MCF 10A (cell line): ENCODE measurements at regions not wholly inside any gene's neighbourhood (a gene's known extent, or its start where the extent isn't known, plus 50 kb on each side); places are given as distances from the start of the nearest gene placed in this dataset.
A peak's percentile ranks its signal among the peaks of the same experiment; 100 is the strongest.

ENCODE experiments used
- BruUV-seq: library from RNA; stranded (reverse); fragments of 400-500 nt; replicated peaks from 2 replicates; lab custom pipeline; 2021; lab: Mats Ljungman, UMichigan
- CTCF ChIA-PET: fragments of 300-600 bp; sonication (Branson Sonifier 250); formaldehyde crosslinking; extraction: SDS; loops from one replicate; lab custom pipeline; 2021; ENCODE audit warnings: antibody characterized with exemption, inconsistent platforms; lab: Yijun Ruan, JAX
- POLR2A ChIA-PET: fragments of 300-600, 350-650 bp; sonication (Branson Sonifier 250); formaldehyde crosslinking; extraction: SDS; loops from one replicate; lab custom pipeline; 2020; ENCODE audit warnings: antibody characterized with exemption, inconsistent platforms; lab: Yijun Ruan, JAX
- DNase-seq: peaks from one replicate; pipeline ENCODE4 v3.0.0-alpha.2; 2018; ENCODE audit not compliant: unreplicated experiment
- H3K27ac Mint-ChIP-seq: one replicate; pipeline ENCODE4 v1.8.0; 2022; ENCODE audit warnings: mild to moderate bottlenecking, low read depth, mixed read lengths; ENCODE audit not compliant: unreplicated experiment
- H3K27me3 Mint-ChIP-seq: one replicate; pipeline ENCODE4 v1.8.0; 2022; ENCODE audit warnings: mixed read lengths; ENCODE audit not compliant: insufficient read depth, unreplicated experiment
- H3K36me3 Mint-ChIP-seq: one replicate; pipeline ENCODE4 v1.8.0; 2022; ENCODE audit warnings: mild to moderate bottlenecking, moderate library complexity, mixed read lengths; ENCODE audit not compliant: insufficient read depth, unreplicated experiment
- H3K4me1 Mint-ChIP-seq: one replicate; pipeline ENCODE4 v1.8.0; 2022; ENCODE audit warnings: mixed read lengths; ENCODE audit not compliant: insufficient read depth, unreplicated experiment
- H3K4me3 Mint-ChIP-seq: one replicate; pipeline ENCODE4 v1.8.0; 2022; ENCODE audit warnings: mild to moderate bottlenecking, moderate library complexity, mixed read lengths; ENCODE audit not compliant: unreplicated experiment
- H3K9me3 Mint-ChIP-seq: one replicate; pipeline ENCODE4 v1.8.0; 2022; ENCODE audit warnings: mixed read lengths; ENCODE audit not compliant: unreplicated experiment
- intact Hi-C: fragments of 100-400 bp; cut with micrococcal nuclease; formaldehyde crosslinking; loops from 2 replicates; pipeline ENCODE4 v1.14.1; 2022
- TF ChIP-seq, protein P1 (sequence below): fragments of 200-600 bp; IDR thresholded peaks from one replicate; pipeline ENCODE4 v1.8.0; 2022; ENCODE audit warnings: antibody characterized with exemption, mild to moderate bottlenecking; ENCODE audit not compliant: unreplicated experiment

DNA sequence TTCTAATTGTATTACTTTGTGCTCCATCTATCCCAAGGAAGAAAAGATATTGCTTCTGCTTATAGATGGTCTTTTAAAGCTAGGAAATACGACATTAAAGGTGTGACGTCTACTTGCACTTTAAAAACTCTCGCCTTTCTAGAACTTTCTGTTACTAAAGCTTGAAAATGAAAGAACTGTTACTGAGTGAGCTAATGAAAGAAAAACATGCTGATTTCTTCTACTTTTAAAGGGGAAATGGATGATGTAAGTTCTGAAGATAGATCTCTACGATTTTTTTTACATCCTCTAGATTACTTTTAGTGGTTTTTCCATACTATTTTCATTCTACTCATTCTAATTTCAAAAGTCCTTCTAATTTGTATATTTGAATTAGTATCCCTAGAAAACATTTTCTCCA is 387.5 kb downstream of the USP25 start:
- Mint-ChIP-seq H3K9me3 (no peaks in the 10 kb centered on the region), H3K4me3 (no peak overlapping the region), H3K27ac (no peak overlapping the region), H3K27me3 (no peaks in the 10 kb centered on the region), H3K4me1 (no peaks in the 10 kb centered on the region), H3K36me3 (no peaks in the 10 kb centered on the region)
- DNase-seq: no peak
- POLR2A ChIA-PET: interaction anchor here (1.1 kb wide), 1 partner anchor 9 kb away, joined by 3 read pairs; no protein-coding TSS in a partner anchor
- intact Hi-C loops: no loop called here
- no TSS peak for BruUV-seq
- TF ChIP-seq, protein P1, sequence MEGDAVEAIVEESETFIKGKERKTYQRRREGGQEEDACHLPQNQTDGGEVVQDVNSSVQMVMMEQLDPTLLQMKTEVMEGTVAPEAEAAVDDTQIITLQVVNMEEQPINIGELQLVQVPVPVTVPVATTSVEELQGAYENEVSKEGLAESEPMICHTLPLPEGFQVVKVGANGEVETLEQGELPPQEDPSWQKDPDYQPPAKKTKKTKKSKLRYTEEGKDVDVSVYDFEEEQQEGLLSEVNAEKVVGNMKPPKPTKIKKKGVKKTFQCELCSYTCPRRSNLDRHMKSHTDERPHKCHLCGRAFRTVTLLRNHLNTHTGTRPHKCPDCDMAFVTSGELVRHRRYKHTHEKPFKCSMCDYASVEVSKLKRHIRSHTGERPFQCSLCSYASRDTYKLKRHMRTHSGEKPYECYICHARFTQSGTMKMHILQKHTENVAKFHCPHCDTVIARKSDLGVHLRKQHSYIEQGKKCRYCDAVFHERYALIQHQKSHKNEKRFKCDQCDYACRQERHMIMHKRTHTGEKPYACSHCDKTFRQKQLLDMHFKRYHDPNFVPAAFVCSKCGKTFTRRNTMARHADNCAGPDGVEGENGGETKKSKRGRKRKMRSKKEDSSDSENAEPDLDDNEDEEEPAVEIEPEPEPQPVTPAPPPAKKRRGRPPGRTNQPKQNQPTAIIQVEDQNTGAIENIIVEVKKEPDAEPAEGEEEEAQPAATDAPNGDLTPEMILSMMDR: no peak
- CTCF ChIA-PET: interaction anchor here (0.8 to 1.5 kb wide), 2 partner anchors 16 to 213 kb away, joined by 3 to 5 read pairs; no protein-coding TSS in a partner anchor

DNA sequence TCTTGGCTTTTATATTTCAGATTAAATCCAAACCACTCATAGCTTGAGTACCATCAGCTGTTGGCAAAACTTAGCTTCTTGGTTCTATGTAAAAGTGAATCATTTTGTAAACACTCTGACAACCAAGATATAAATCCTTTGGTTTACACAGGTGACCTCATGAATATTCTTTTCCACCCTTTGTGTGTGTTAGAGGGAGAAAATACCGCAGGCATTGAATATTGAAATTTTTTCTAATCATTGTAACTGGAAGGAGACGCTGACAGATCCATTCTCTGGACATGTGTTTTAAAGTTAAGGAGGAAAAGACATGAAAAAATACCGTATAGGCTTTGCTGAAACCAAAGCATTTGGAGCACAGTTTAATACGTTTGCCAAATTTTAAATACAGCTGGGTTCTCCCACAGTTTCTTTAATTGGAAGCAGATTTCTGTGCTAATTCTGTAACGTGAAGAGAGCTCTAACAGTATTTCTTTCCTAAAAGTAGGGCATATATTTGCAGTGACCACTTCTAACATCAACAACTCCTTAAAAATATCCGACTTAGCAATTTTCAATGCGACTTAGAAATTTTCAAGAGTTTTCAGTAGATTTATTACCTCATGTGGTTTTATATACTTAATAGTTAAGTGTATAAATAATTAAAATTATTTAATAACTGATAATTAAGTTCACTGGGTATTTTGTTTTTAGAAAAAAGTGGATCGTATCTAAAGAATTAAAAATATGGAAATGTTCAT is 388.2 kb downstream of the USP25 start:
- Mint-ChIP-seq H3K4me1 (no peaks in the 10 kb centered on the region), H3K4me3 (no peak overlapping the region), H3K9me3 (no peaks in the 10 kb centered on the region), H3K27me3 (no peaks in the 10 kb centered on the region), H3K36me3 (no peaks in the 10 kb centered on the region), H3K27ac (no peak overlapping the region)
- DNase-seq: peak; percentile 17
- TF ChIP-seq, protein P1: no peak
- ChIA-PET CTCF (interaction anchor here (1.5 kb wide), 1 partner anchor 212 kb away, joined by 5 read pairs; no protein-coding TSS in a partner anchor), POLR2A (interaction anchor here (1.1 kb wide), 1 partner anchor 10 kb away, joined by 3 read pairs; no protein-coding TSS in a partner anchor)
- intact Hi-C loops: no loop called here
- BruUV-seq: no TSS peak

DNA sequence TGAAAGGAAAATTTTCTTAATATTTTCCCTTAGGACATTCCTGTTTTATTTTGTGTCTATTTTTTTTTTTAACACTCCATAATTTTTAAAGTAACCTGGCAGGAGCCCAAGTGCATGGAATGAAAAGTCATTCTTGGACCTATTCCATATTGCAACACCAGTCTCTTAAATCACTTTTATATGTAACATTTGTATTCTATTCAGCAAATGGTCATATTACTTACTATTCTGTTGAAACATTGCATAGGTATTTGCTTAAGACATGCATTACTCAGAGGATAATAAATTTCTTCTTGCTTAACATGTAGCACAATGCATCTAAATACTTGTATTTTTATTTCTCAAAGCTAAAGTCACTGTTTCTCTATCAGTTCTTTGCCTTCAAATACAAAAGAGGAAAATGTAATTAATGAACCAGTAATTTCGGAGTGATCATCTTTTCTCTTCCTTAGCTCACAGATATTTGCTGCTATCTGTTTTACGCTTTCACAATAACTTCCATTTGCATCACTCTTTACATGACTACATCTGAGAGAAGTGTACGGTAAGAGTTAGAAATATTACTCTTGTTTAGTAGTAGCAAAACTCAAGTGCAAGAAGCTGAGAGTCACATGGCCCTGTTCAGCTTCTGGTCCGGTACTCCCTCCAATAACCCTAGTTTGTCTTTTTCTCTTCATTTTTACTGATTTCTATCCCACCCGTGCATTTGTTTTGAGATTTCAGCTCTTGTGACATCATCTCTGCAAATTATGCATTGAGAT is 394.8 kb downstream of the USP25 start:
- Mint-ChIP-seq H3K4me3 (peak overlapping the region; percentile 53), H3K4me1 (peaks cover 6% of the 10 kb centered on the region), H3K27me3 (peaks cover 8% of the 10 kb centered on the region), H3K36me3 (no peaks in the 10 kb centered on the region), H3K9me3 (peaks cover under 1% of the 10 kb centered on the region), H3K27ac (peak overlapping the region; percentile 79)
- CTCF ChIA-PET: interaction anchor here (0.8 to 0.9 kb wide), 3 partner anchors 43 to 106 kb away, joined by 3 to 4 read pairs (median 3); no protein-coding TSS in a partner anchor
- TF ChIP-seq, protein P1: no peak
- peak; percentile 93 for DNase-seq
- intact Hi-C loops: loop anchor here (1.0 kb wide), 1 partner anchor 70 kb away; no protein-coding TSS in a partner anchor
- POLR2A ChIA-PET: interaction anchor here (0.6 to 2.3 kb wide), 12 partner anchors 12 to 224 kb away, joined by 3 to 21 read pairs (median 4); no protein-coding TSS in a partner anchor
- BruUV-seq: no TSS peak
